ENCODE measurements at regions not wholly inside any gene's neighbourhood (a gene's known extent, or its start where the extent isn't known, plus 50 kb on each side); places are given as distances from the start of the nearest gene placed in this dataset.

DNA sequence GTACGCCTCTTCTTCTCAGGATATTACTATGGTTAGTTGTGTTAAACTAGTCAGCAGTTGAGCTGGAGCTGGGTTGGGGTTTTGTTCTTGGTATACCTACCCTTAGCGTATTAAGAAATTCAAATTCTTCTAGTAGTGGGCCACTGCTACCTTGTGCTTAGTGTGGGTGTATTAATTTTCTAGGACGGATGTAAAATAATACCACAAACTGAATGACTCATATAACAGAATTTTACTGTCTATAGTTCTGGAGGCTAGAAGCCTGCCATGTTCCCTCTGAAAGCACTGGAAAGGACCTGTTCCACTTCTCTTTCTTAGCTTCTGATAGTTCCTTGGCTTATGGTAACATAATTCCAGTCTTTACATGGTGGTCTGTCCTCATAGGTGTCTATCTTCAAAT, 1274.7 kb downstream of the ADGRL3 start:
- Histone ChIP-seq H3K27ac (no peak overlapping the region), H3K4me3 (no peak overlapping the region), H3K27me3 (replicated peaks in 1 of 7) (no peaks in the 10 kb centered on the region), H3K4me1 (peaks cover 0 to 5% (median 0%) of the 10 kb centered on the region in 6 donors), H3K36me3 (no peaks in the 10 kb centered on the region), H3K9me3 (peaks cover 0 to 11% (median 2%) of the 10 kb centered on the region in 8 donors)
- no peak for DNase-seq
- 85 to 93% (median 91%) methylated on average over 3 of the region's 3 CpGs for WGBS, 5 donors
- TF ChIP-seq, protein P1, sequence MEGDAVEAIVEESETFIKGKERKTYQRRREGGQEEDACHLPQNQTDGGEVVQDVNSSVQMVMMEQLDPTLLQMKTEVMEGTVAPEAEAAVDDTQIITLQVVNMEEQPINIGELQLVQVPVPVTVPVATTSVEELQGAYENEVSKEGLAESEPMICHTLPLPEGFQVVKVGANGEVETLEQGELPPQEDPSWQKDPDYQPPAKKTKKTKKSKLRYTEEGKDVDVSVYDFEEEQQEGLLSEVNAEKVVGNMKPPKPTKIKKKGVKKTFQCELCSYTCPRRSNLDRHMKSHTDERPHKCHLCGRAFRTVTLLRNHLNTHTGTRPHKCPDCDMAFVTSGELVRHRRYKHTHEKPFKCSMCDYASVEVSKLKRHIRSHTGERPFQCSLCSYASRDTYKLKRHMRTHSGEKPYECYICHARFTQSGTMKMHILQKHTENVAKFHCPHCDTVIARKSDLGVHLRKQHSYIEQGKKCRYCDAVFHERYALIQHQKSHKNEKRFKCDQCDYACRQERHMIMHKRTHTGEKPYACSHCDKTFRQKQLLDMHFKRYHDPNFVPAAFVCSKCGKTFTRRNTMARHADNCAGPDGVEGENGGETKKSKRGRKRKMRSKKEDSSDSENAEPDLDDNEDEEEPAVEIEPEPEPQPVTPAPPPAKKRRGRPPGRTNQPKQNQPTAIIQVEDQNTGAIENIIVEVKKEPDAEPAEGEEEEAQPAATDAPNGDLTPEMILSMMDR (IDR thresholded peaks at IDR 0.05 in 8 of 11, conservative IDR thresholded peaks at IDR 0.05 in 3 of 11) = no peak
- no peak for TF ChIP-seq POLR2A (IDR thresholded peaks at IDR 0.05)
- no peak for TF ChIP-seq POLR2AphosphoS5 (IDR thresholded peaks at IDR 0.05)
- intact Hi-C loops (cut with DNase I; ENCODE audit: low total_unique reads) = no loop called here

DNA sequence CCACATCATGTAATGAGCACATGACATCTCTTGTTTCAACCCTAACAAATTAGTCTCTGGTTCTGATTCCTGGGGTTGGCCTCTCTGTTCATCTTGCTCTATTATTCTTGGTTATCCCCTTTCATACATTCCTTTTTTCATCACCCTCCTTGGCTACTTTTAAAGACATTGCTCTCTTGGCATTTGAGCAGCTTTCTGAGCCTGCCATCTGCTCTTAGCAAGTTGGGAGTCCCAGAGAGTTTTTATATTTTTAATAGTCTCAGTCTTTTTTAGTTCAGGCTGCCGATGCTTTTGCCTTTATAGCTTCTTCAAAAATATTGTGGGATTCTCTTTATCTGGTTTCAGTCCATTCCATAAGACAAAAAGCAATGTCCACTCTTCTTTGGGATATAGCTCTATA, 1270.9 kb downstream of the ADGRL3 start:
- intact Hi-C loops (cut with DNase I; ENCODE audit: low total_unique reads) = no loop called here
- TF ChIP-seq POLR2A (IDR thresholded peaks at IDR 0.05) = no peak
- TF ChIP-seq POLR2AphosphoS5 (IDR thresholded peaks at IDR 0.05) = no peak
- TF ChIP-seq, protein P1 (IDR thresholded peaks at IDR 0.05 in 8 of 11, conservative IDR thresholded peaks at IDR 0.05 in 3 of 11) = no peak
- H3K4me1 ChIP-seq = peaks cover 0 to 5% (median 0%) of the 10 kb centered on the region in 6 donors
- no peak overlapping the region for H3K4me3 ChIP-seq
- WGBS, 5 donors = 85 to 93% (median 92%) methylated on average over 1 of the region's 1 CpG
- no peak for DNase-seq
- H3K36me3 ChIP-seq = no peaks in the 10 kb centered on the region
- no peaks in the 10 kb centered on the region for H3K27me3 ChIP-seq (replicated peaks in 1 of 7)
- H3K9me3 ChIP-seq = peaks cover 0 to 15% (median under 1%) of the 10 kb centered on the region in 8 donors
- no peak overlapping the region for H3K27ac ChIP-seq

DNA sequence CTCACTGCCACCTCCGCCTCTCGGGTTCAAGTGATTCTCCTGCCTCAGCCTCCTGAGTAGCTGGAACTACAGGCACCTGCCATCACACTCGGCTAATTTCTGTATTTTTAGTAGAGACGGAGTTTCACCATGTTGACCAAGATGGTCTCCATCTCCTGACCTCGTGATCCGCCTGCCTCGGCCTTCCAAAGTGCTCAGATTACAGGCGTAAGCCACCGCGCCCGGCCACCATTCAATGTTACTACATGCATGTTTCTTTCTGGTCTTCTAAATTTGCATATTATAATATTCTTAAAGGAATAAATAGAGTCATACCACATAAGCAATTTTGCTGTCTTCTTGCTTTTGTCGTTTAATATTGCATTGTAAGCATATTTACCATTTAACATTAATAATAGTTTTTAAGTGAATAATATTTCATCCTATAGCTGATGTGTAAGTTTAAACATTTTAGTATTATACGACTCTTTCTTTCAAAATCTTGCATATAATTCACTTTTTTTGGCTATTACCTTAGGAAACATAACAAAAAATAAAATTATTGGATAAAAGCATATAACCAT, 1270.4 kb downstream of the ADGRL3 start:
- Histone ChIP-seq H3K27me3 (replicated peaks in 1 of 7) (no peaks in the 10 kb centered on the region), H3K4me1 (peaks cover 0 to 3% (median 0%) of the 10 kb centered on the region in 6 donors), H3K36me3 (no peaks in the 10 kb centered on the region), H3K9me3 (peaks cover 0 to 14% (median 0%) of the 10 kb centered on the region in 8 donors), H3K4me3 (no peak overlapping the region), H3K27ac (no peak overlapping the region)
- TF ChIP-seq, protein P1 (IDR thresholded peaks at IDR 0.05 in 8 of 11, conservative IDR thresholded peaks at IDR 0.05 in 3 of 11) = no peak
- TF ChIP-seq POLR2A (IDR thresholded peaks at IDR 0.05) = no peak
- no peak for TF ChIP-seq POLR2AphosphoS5 (IDR thresholded peaks at IDR 0.05)
- 90 to 97% (median 95%) methylated on average over 13 of the region's 13 CpGs for WGBS, 5 donors
- no peak for DNase-seq
- intact Hi-C loops (cut with DNase I; ENCODE audit: low total_unique reads) = no loop called here

DNA sequence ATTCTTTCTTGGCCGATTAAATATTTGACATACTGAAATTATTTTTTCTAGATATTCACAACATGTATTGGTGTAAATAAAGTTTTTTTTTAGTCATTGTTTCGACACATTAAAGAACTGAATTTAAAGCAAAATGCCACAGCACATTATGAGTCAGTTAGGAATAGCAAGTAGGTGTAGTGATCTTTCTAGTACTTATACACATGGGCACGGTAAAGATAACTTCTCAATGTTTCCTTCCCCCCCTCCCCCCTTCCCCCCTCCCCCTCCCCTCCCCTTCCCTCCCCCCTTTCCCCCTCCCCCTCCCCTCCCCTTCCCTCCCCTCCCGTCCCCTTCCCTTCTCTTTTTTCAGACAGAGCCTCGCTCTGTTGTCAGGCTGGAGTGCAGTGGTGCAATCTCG, 1269.9 kb downstream of the ADGRL3 start:
- Histone ChIP-seq H3K9me3 (peaks cover 0 to 14% (median 0%) of the 10 kb centered on the region in 8 donors), H3K4me1 (no peaks in the 10 kb centered on the region), H3K36me3 (no peaks in the 10 kb centered on the region), H3K27ac (no peak overlapping the region), H3K4me3 (no peak overlapping the region), H3K27me3 (replicated peaks in 1 of 7) (no peaks in the 10 kb centered on the region)
- DNase-seq = no peak
- WGBS, 5 donors = 82 to 89% (median 86%) methylated on average over 3 to 6 of the region's 6 CpGs
- TF ChIP-seq, protein P1 (IDR thresholded peaks at IDR 0.05 in 8 of 11, conservative IDR thresholded peaks at IDR 0.05 in 3 of 11) = no peak
- intact Hi-C loops (cut with DNase I; ENCODE audit: low total_unique reads) = no loop called here
